H1 (cell line): ENCODE measurements at regions not wholly inside any gene's neighbourhood (a gene's known extent, or its start where the extent isn't known, plus 50 kb on each side); places are given as distances from the start of the nearest gene placed in this dataset.
"Not testable (repeated sequence)": the region's sequence is repeated elsewhere in the genome, so short reads cannot be mapped to it uniquely, and the experiment has no call there.

ENCODE experiments used
- CTCF ChIA-PET: fragments of 300-600 bp; sonication (Branson Sonifier 250); formaldehyde crosslinking; loops from one replicate; lab custom pipeline; 2021; ENCODE audit not compliant: partially characterized antibody; lab: Charles Lee
- POLR2A ChIA-PET: fragments of 300-600 bp; sonication (Branson Sonifier 250); formaldehyde crosslinking; loops from one replicate; lab custom pipeline; 2021; ENCODE audit warnings: inconsistent platforms; ENCODE audit not compliant: partially characterized antibody; lab: Charles Lee
- DNase-seq, 2 experiments: peaks; one replicate each; pipeline versions ENCODE4 v3.0.0 to v3.0.0-alpha.2; 2010 to 2022; ENCODE audit warnings: low spot score in 2 of 2, low read depth in 1 of 2, mixed read lengths in 1 of 2
- FAIRE-seq: peaks from 2 replicates; lab custom pipeline; 2011; peaks lifted over from hg19 to GRCh38; lab: Jason Lieb, UNC
- H2AFZ ChIP-seq: 2 replicates; pipeline ENCODE4 v1.8.1; 2012; ENCODE audit warnings: low read length, inconsistent platforms
- H2AK5ac ChIP-seq: 2 replicates; pipeline ENCODE4 v1.6.1; 2013; ENCODE audit warnings: low read depth, low read length
- H2BK120ac ChIP-seq: replicated peaks from 2 replicates; pipeline ENCODE3; 2013; ENCODE audit warnings: low read depth, low read length, inconsistent platforms
- H2BK12ac ChIP-seq: 2 replicates; pipeline ENCODE4 v1.6.1; 2013; ENCODE audit warnings: low read depth, low read length
- H2BK15ac ChIP-seq: 2 replicates; pipeline ENCODE4 v1.6.1; 2013; ENCODE audit warnings: low read length
- H2BK20ac ChIP-seq: 2 replicates; pipeline ENCODE4 v1.6.1; 2013; ENCODE audit warnings: low read length
- H2BK5ac ChIP-seq: 2 replicates; pipeline ENCODE4 v1.6.1; 2013; ENCODE audit warnings: low read depth, low read length
- H3K14ac ChIP-seq: 2 replicates; pipeline ENCODE4 v1.6.1; 2013; ENCODE audit warnings: inconsistent platforms; ENCODE audit not compliant: insufficient read length
- H3K18ac ChIP-seq: 2 replicates; pipeline ENCODE4 v1.6.1; 2013; ENCODE audit warnings: low read length; ENCODE audit errors: extremely low read depth
- H3K23ac ChIP-seq: 2 replicates; pipeline ENCODE4 v1.6.1; 2013; ENCODE audit warnings: inconsistent platforms; ENCODE audit not compliant: insufficient read length
- H3K23me2 ChIP-seq: 2 replicates; pipeline ENCODE4 v1.6.1; 2013; ENCODE audit warnings: low read depth, low read length
- H3K27ac ChIP-seq: 2 replicates; pipeline ENCODE4 v1.6.1; 2011; ENCODE audit warnings: low read depth, low read length, inconsistent platforms
- H3K27me3 ChIP-seq, 4 experiments: replicated peaks in 1 of 4; 1 replicate in 1 of 4; 2 replicates in 3 of 4; pipeline versions ENCODE4 v1.6.1 to v1.8.1; 2011 to 2013; ENCODE audit warnings: low read length in 3 of 4, mild to moderate bottlenecking in 3 of 4, inconsistent platforms in 2 of 4, mixed read lengths in 2 of 4, moderate library complexity in 1 of 4; ENCODE audit not compliant: control insufficient read depth in 3 of 4, insufficient read depth in 3 of 4; ENCODE audit errors: extremely low read depth in 1 of 4
- H3K36me3 ChIP-seq, 4 experiments: 2 replicates each; pipeline versions ENCODE4 v1.6.1 to v1.8.1; 2011 to 2013; ENCODE audit warnings: mild to moderate bottlenecking in 4 of 4, low read length in 3 of 4, moderate library complexity in 2 of 4, control low read depth in 1 of 4, inconsistent platforms in 1 of 4; ENCODE audit not compliant: insufficient read depth in 4 of 4, control insufficient read depth in 2 of 4
- H3K4ac ChIP-seq: replicated peaks from 2 replicates; pipeline ENCODE3; 2013; ENCODE audit warnings: low read length, low read depth, mixed read lengths, inconsistent platforms; ENCODE audit not compliant: insufficient read length
- H3K4me1 ChIP-seq, 4 experiments: replicated peaks in 1 of 4; 1 replicate in 1 of 4; 2 replicates in 3 of 4; pipeline versions ENCODE4 v1.6.1 to v1.8.1; 2011 to 2013; ENCODE audit warnings: low read length in 3 of 4, inconsistent platforms in 2 of 4, mixed read lengths in 1 of 4; ENCODE audit not compliant: insufficient read depth in 4 of 4, control insufficient read depth in 3 of 4
- H3K4me2 ChIP-seq, 2 experiments: 2 replicates each; pipeline versions ENCODE4 v1.6.1 to v1.8.1; 2011 to 2013; ENCODE audit warnings: low read depth in 2 of 2, low read length in 2 of 2, control low read depth in 1 of 2, inconsistent platforms in 1 of 2, mild to moderate bottlenecking in 1 of 2; ENCODE audit not compliant: insufficient read depth in 1 of 2
- H3K4me3 ChIP-seq, 4 experiments: fragments of 200-600, 300-600 bp in 1 of 4; sonication (generic), shearing (Covaris generic), sonication (Bioruptor Twin) in 1 of 4; 2 replicates each; pipeline versions ENCODE4 v1.5.1 to v1.8.1; 2011 to 2016; ENCODE audit warnings: low read length in 4 of 4, low read depth in 3 of 4, control low read depth in 2 of 4, inconsistent platforms in 2 of 4, mild to moderate bottlenecking in 2 of 4, mixed read lengths in 1 of 4, moderate library complexity in 1 of 4; ENCODE audit not compliant: insufficient read depth in 2 of 4; ENCODE audit errors: extremely low read depth in 1 of 4
- H3K56ac ChIP-seq: replicated peaks from 2 replicates; pipeline ENCODE3; 2013; ENCODE audit warnings: low read depth, mild to moderate bottlenecking, mixed read lengths, low read length, inconsistent platforms; ENCODE audit not compliant: insufficient read length
- H3K79me1 ChIP-seq: 2 replicates; pipeline ENCODE4 v1.6.1; 2013; ENCODE audit warnings: low read depth, low read length, control low read depth
- H3K79me2 ChIP-seq, 2 experiments: 2 replicates each; pipeline versions ENCODE4 v1.6.1 to v1.8.1; 2012 to 2013; ENCODE audit warnings: low read length in 2 of 2, mild to moderate bottlenecking in 2 of 2, inconsistent platforms in 1 of 2; ENCODE audit not compliant: insufficient read depth in 2 of 2, control insufficient read depth in 1 of 2
- H3K9ac ChIP-seq, 4 experiments: replicated peaks in 1 of 4; 1 replicate in 1 of 4; 2 replicates in 3 of 4; pipeline versions ENCODE4 v1.6.1 to v1.8.1; 2011 to 2013; ENCODE audit warnings: low read depth in 3 of 4, low read length in 3 of 4, control low read depth in 2 of 4, mild to moderate bottlenecking in 2 of 4, moderate library complexity in 2 of 4, inconsistent platforms in 1 of 4; ENCODE audit errors: extremely low read depth in 1 of 4
- H3K9me3 ChIP-seq, 2 experiments: 2 replicates each; pipeline versions ENCODE4 v1.6.1 to v1.8.1; 2012 to 2013; ENCODE audit warnings: mild to moderate bottlenecking in 2 of 2, moderate library complexity in 2 of 2, control low read depth in 1 of 2, inconsistent platforms in 1 of 2, low read depth in 1 of 2, low read length in 1 of 2, mixed read lengths in 1 of 2; ENCODE audit not compliant: insufficient read depth in 2 of 2
- H4K20me1 ChIP-seq, 2 experiments: replicated peaks in 1 of 2; 2 replicates each; pipeline versions ENCODE3 to v1.8.1; 2011 to 2013; ENCODE audit warnings: inconsistent platforms in 2 of 2, low read length in 2 of 2, mild to moderate bottlenecking in 1 of 2; ENCODE audit not compliant: insufficient read depth in 2 of 2, control insufficient read depth in 1 of 2
- H4K5ac ChIP-seq: 2 replicates; pipeline ENCODE4 v1.6.1; 2013; ENCODE audit warnings: low read length, low read depth, mixed read lengths, inconsistent platforms; ENCODE audit not compliant: insufficient read length
- H4K8ac ChIP-seq: 2 replicates; pipeline ENCODE4 v1.8.0; 2013; ENCODE audit warnings: mild to moderate bottlenecking, moderate library complexity, low read length, inconsistent platforms; ENCODE audit not compliant: insufficient read depth; ENCODE audit errors: extremely low read depth
- H4K91ac ChIP-seq: replicated peaks from 2 replicates; pipeline ENCODE3; 2013; ENCODE audit warnings: low read length, mixed read lengths, inconsistent platforms; ENCODE audit not compliant: insufficient read length
- WGBS, 2 experiments: shearing (Covaris generic) in 1 of 2; methylation state at CpG; one replicate each; pipeline versions ENCODE4 v1.1.6 to v1.1.7; 2013 to 2015; ENCODE audit warnings: low lambda C conversion rate in 2 of 2, mixed read lengths in 2 of 2, inconsistent platforms in 1 of 2, low coverage in 1 of 2, missing lambda C conversion rate in 1 of 2; ENCODE audit not compliant: insufficient replicate concordance in 2 of 2, insufficient coverage in 1 of 2, insufficient read length in 1 of 2; ENCODE audit errors: extremely low coverage in 1 of 2, missing lambda C conversion rate in 1 of 2; 5-methylcytosine and 5-hydroxymethylcytosine counted together

DNA sequence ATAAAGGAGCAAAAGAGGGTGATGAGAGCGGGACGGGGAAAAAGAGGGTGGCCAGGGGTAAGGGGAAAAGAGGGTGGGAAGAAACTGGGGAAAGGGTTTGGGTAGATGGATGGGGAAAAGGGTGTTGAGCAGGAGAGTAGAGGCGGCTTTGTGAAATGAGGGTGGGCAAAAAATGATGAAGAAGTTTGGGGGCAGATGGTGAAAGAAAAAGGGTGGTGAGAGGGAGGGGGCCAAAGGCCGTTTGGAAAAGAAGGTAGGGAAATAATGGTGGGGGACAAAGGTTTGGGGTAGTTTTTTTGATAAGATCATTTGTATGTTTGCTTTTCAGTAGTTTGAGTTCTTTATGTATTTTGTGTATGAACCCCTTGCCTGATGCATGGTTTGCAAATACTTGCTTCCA lies 399.5 kb downstream of the KCNJ18 start:
- H3K14ac ChIP-seq, DNase-seq, H3K79me1 ChIP-seq, H4K20me1 ChIP-seq, H4K5ac ChIP-seq, H2BK120ac ChIP-seq, H2AFZ ChIP-seq, H3K4me3 ChIP-seq, H3K4me1 ChIP-seq, H3K36me3 ChIP-seq, H3K56ac ChIP-seq, H3K9ac ChIP-seq, H3K4ac ChIP-seq, H2BK15ac ChIP-seq, FAIRE-seq, H3K27me3 ChIP-seq, H3K79me2 ChIP-seq, H2AK5ac ChIP-seq, H2BK20ac ChIP-seq, H3K18ac ChIP-seq, H2BK5ac ChIP-seq, H2BK12ac ChIP-seq, H4K8ac ChIP-seq, H3K23ac ChIP-seq, H4K91ac ChIP-seq, CTCF ChIA-PET, POLR2A ChIA-PET, H3K27ac ChIP-seq, H3K4me2 ChIP-seq, H3K23me2 ChIP-seq: not testable (repeated sequence)
- WGBS, 2 experiments, result 84% methylated on average over 3 of the region's 4 CpGs; no CpG with 5 or more reads in 1 of the 2 experiments
- peaks cover 0 to 26% of the 10 kb centered on the region in 2 experiments; a peak in 2 of 4 replicates for H3K9me3 ChIP-seq

DNA sequence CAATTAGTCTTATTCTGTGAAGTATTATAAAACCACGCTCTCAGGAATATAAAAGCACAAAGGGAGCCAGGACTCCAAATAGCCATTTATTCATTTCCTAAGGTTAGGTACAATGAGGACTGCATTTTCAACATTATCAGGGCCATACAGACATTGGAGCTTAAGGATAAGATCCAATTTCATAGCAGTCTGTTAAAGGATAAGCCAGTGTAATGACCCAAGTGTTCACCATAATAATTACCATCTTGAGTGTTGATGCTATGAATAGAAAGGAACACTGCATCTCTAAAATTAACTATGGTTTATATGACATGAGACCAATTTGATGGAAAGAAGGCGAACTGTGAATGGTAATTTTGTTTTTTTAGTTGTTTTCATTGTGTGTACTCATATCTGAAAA lies 403.1 kb downstream of the KCNJ18 start:
- H4K20me1 ChIP-seq, H3K4ac ChIP-seq, H3K4me1 ChIP-seq, H3K79me1 ChIP-seq, H2BK20ac ChIP-seq, H3K18ac ChIP-seq, H2BK15ac ChIP-seq, H3K36me3 ChIP-seq, H3K9ac ChIP-seq, H3K14ac ChIP-seq, POLR2A ChIA-PET, H2AK5ac ChIP-seq, DNase-seq, H3K27ac ChIP-seq, H3K4me3 ChIP-seq, H2BK120ac ChIP-seq, H3K79me2 ChIP-seq, H4K91ac ChIP-seq, H2BK5ac ChIP-seq, FAIRE-seq, H3K23ac ChIP-seq, H4K8ac ChIP-seq, H2AFZ ChIP-seq, H3K23me2 ChIP-seq, H4K5ac ChIP-seq, H3K4me2 ChIP-seq, CTCF ChIA-PET, H3K27me3 ChIP-seq, H2BK12ac ChIP-seq, H3K56ac ChIP-seq: not testable (repeated sequence)
- 81% methylated on average over 2 of the region's 2 CpGs; no CpG with 5 or more reads in 1 of the 2 experiments for WGBS, 2 experiments
- H3K9me3 ChIP-seq, result peaks cover 0 to 12% of the 10 kb centered on the region in 2 experiments; a peak in 2 of 4 replicates
